ENCODE measurements at regions not wholly inside any gene's neighbourhood (a gene's known extent, or its start where the extent isn't known, plus 50 kb on each side); places are given as distances from the start of the nearest gene placed in this dataset.

DNA sequence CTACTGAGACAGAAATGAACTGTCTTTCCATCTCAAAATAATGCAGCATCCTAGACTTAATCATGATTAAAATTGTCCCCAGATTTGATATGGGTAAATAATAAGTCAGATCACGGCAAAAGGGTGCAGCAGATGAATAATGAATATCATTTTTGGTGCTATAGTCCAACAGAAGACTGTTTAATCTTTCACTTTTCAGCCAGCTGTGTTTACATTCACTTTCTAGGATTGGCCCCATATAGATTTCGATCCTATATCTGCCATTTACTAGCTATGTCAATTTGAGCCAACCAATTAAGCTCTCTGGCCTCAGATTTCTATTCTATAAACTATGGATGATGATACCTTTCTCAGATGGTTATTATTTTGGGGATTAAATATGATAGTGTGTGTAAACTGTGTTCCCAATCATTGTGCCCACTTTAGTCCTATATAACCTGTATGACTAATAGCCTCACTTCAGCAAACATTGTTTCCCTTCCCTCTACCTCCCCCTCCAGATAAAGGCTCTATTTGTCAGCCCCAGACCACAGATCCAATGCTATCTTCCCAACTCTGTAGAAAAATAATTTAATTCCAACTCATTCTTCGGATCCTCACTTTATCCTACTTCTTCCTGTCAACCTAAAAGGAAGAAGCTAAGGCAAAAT, 53.6 kb upstream of the NT5E start:
- DNase-seq: no peak
- no peak overlapping the region for H3K27ac ChIP-seq
- TF ChIP-seq, protein P1, sequence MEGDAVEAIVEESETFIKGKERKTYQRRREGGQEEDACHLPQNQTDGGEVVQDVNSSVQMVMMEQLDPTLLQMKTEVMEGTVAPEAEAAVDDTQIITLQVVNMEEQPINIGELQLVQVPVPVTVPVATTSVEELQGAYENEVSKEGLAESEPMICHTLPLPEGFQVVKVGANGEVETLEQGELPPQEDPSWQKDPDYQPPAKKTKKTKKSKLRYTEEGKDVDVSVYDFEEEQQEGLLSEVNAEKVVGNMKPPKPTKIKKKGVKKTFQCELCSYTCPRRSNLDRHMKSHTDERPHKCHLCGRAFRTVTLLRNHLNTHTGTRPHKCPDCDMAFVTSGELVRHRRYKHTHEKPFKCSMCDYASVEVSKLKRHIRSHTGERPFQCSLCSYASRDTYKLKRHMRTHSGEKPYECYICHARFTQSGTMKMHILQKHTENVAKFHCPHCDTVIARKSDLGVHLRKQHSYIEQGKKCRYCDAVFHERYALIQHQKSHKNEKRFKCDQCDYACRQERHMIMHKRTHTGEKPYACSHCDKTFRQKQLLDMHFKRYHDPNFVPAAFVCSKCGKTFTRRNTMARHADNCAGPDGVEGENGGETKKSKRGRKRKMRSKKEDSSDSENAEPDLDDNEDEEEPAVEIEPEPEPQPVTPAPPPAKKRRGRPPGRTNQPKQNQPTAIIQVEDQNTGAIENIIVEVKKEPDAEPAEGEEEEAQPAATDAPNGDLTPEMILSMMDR (IDR thresholded peaks at IDR 0.05; ENCODE audit: low read depth, low read length): no peak
- no peaks in the 10 kb centered on the region for H3K36me3 ChIP-seq
- no peak overlapping the region for H3K4me3 ChIP-seq (ENCODE audit: low read depth, low read length)
- peaks cover 18% of the 10 kb centered on the region for H3K27me3 ChIP-seq (ENCODE audit: insufficient read depth, low read depth, severe bottlenecking)
- H3K9me3 ChIP-seq (ENCODE audit: severe bottlenecking): no peaks in the 10 kb centered on the region

DNA sequence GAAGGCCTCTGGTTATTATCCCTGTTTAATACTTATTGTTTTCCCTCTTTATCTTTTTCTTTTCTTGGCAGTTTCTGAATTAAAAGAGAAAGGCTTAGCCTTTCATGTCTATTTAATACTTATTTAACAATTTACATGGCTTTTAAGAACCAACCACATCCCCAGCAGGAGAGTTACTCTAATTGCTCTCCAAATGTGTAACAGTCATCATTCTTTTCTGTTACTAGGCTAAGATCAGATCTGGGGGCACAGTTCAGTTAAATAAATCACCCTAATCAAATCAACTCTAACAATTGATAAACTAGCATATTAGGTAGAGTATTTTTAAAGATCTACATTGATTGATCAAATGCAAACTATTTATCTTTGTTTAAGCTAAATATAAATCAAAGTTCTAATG, 54.1 kb upstream of the NT5E start:
- no peak overlapping the region for H3K4me3 ChIP-seq (ENCODE audit: low read depth, low read length)
- TF ChIP-seq, protein P1 (IDR thresholded peaks at IDR 0.05; ENCODE audit: low read depth, low read length): no peak
- no peak for DNase-seq
- H3K27me3 ChIP-seq (ENCODE audit: insufficient read depth, low read depth, severe bottlenecking): peaks cover 15% of the 10 kb centered on the region
- no peaks in the 10 kb centered on the region for H3K9me3 ChIP-seq (ENCODE audit: severe bottlenecking)
- H3K27ac ChIP-seq: no peak overlapping the region
- no peaks in the 10 kb centered on the region for H3K36me3 ChIP-seq

DNA sequence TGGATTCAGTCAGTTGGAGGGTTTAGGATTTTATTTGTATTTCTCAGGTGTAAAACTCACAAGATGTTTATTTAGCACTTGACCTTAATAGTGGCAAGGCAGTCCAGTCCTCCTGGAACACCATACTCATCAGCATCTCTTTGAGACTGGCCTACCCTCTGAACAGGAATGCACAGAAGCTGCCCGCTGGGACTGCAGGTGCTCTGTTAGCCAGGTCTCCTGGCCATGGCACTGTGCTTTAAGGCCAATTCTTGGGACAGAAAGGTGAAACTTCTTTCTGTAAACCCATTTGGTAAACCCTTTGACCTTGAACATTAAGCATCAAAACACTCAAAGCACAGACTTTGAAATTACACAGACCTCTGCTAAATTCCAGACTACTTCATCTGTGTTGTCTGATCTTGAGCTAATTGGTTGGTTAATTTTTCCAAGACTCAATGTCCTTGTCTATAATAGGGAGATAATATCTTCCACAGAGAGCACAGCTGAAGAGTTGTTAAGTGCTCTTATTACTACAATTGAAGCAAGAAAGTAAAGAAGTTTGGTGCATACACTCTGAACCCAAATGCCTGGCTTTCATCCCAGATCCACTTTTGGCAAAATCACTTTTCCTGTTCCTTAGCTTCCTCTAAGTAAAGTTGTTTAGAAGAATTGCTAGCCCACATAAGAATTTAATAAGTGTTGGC, 54.9 kb upstream of the NT5E start:
- no peak for DNase-seq
- no peaks in the 10 kb centered on the region for H3K9me3 ChIP-seq (ENCODE audit: severe bottlenecking)
- H3K36me3 ChIP-seq: no peaks in the 10 kb centered on the region
- TF ChIP-seq, protein P1 (IDR thresholded peaks at IDR 0.05; ENCODE audit: low read depth, low read length): no peak
- no peak overlapping the region for H3K27ac ChIP-seq
- H3K4me3 ChIP-seq (ENCODE audit: low read depth, low read length): no peak overlapping the region
- H3K27me3 ChIP-seq (ENCODE audit: insufficient read depth, low read depth, severe bottlenecking): peaks cover 13% of the 10 kb centered on the region

DNA sequence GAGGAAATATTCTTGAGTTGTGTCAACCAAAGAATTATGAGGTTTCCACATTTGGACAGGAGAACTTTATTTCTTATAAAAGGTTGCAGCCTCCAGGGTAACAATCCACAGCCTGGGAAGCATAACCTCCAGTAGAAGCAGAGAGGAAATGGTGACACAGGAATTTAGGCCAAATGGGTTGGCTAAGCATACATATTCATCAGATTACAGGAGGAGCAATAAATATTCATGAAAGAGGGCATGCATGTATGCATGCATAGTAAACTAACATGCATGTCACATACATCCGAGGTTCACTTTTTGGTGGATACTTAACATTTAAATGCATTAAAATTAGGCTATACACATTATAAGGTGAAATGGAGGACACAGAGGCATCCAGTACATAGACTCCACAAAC, 55.7 kb upstream of the NT5E start:
- H3K36me3 ChIP-seq: no peaks in the 10 kb centered on the region
- TF ChIP-seq, protein P1 (IDR thresholded peaks at IDR 0.05; ENCODE audit: low read depth, low read length): no peak
- H3K9me3 ChIP-seq (ENCODE audit: severe bottlenecking): no peaks in the 10 kb centered on the region
- H3K27ac ChIP-seq: no peak overlapping the region
- DNase-seq: no peak
- peaks cover 20% of the 10 kb centered on the region for H3K27me3 ChIP-seq (ENCODE audit: insufficient read depth, low read depth, severe bottlenecking)
- no peak overlapping the region for H3K4me3 ChIP-seq (ENCODE audit: low read depth, low read length)

DNA sequence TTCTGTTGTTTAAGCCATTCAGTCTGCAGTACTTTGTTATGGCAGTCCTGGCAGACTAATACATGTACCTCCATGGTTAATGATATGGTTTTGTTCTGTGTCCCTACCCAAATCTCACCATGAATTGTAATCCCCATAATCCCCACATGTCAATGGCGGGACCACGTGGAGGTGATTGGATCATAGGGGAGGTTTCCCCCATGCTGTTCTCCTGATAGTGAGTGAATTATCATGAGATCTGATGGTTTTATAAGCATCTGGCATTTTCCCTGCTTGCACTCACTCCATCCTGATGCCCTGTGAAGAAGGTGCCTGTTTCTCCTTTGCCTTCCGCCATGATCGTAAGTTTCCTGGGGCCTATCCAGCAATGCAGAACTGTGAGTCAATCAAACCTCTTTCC, 57.5 kb upstream of the NT5E start:
- Histone ChIP-seq H3K4me3 (ENCODE audit: low read depth, low read length) (no peak overlapping the region), H3K9me3 (ENCODE audit: severe bottlenecking) (no peaks in the 10 kb centered on the region), H3K36me3 (no peaks in the 10 kb centered on the region), H3K27ac (no peak overlapping the region), H3K27me3 (ENCODE audit: insufficient read depth, low read depth, severe bottlenecking) (peaks cover 29% of the 10 kb centered on the region)
- no peak for DNase-seq
- TF ChIP-seq, protein P1 (IDR thresholded peaks at IDR 0.05; ENCODE audit: low read depth, low read length): no peak
